ENCODE measurements at regions not wholly inside any gene's neighbourhood (a gene's known extent, or its start where the extent isn't known, plus 50 kb on each side); places are given as distances from the start of the nearest gene placed in this dataset.
A peak's percentile ranks its signal among the peaks of the same experiment; 100 is the strongest.

- no peaks in the 10 kb centered on the region for H3K36me3 ChIP-seq (ENCODE audit: insufficient read depth, low read length)
- peak overlapping the region; percentile 48; the same call in 1 of the 2 replicates for H2AFZ ChIP-seq (ENCODE audit: low read length)
- DNase-seq (ENCODE audit: low spot score), result no peak
- no peaks in the 10 kb centered on the region for H3K79me2 ChIP-seq (ENCODE audit: insufficient read depth, low read depth, low read length)
- intact Hi-C loops (cut with micrococcal nuclease; ENCODE audit: unreplicated experiment), result loop anchor here (2.0 kb wide), 1 partner anchor 197 kb away; no protein-coding TSS in a partner anchor
- ChIA-PET CTCF (ENCODE audit: unreplicated experiment) (interaction anchor here (0.9 to 1.8 kb wide), 2 partner anchors 198 to 327 kb away, joined by 3 to 9 read pairs; partner anchors contain the start of gene SNX18), POLR2A (interaction anchor here (1.0 kb wide), 1 partner anchor 327 kb away, joined by 4 read pairs; the partner anchor contains the start of gene SNX18)
- H3K4me3 ChIP-seq (ENCODE audit: low read depth, low read length, poor library complexity, severe bottlenecking), result no peak overlapping the region
- no peaks in the 10 kb centered on the region for H4K20me1 ChIP-seq (ENCODE audit: insufficient read depth, low read length)
- H3K27ac ChIP-seq (ENCODE audit: low read depth, low read length, poor library complexity, severe bottlenecking), result no peak overlapping the region
- no peak for TF ChIP-seq EZH2phosphoT487 (IDR thresholded peaks at IDR 0.05; ENCODE audit: borderline replicate concordance, low read depth, low read length)
- no peak overlapping the region for H3K4me2 ChIP-seq (ENCODE audit: low read length)
- no peaks in the 10 kb centered on the region for H3K4me1 ChIP-seq (ENCODE audit: insufficient read depth, low read length, poor library complexity, severe bottlenecking)
- no peaks in the 10 kb centered on the region for H3K9me3 ChIP-seq (ENCODE audit: low read length)
- BruUV-seq (replicated peaks), result no TSS peak
- H3K9me2 ChIP-seq (ENCODE audit: insufficient read depth, low read length), result no peaks in the 10 kb centered on the region
Observed at GRCh38 chr5:54844266-54844665, 141.1 kb downstream of the ESM1 start.

GRCh38 chr5:54841481-54841880 lies 143.9 kb downstream of the ESM1 start:
- no TSS peak for BruUV-seq (replicated peaks)
- Histone ChIP-seq H3K9me2 (ENCODE audit: insufficient read depth, low read length) (no peaks in the 10 kb centered on the region), H3K4me3 (ENCODE audit: low read depth, low read length, poor library complexity, severe bottlenecking) (no peak overlapping the region), H3K79me2 (ENCODE audit: insufficient read depth, low read depth, low read length) (no peaks in the 10 kb centered on the region), H3K36me3 (ENCODE audit: insufficient read depth, low read length) (no peaks in the 10 kb centered on the region), H3K27ac (ENCODE audit: low read depth, low read length, poor library complexity, severe bottlenecking) (no peak overlapping the region), H4K20me1 (ENCODE audit: insufficient read depth, low read length) (no peaks in the 10 kb centered on the region), H3K9me3 (ENCODE audit: low read length) (no peaks in the 10 kb centered on the region), H2AFZ (ENCODE audit: low read length) (no peak overlapping the region), H3K4me2 (ENCODE audit: low read length) (no peak overlapping the region), H3K4me1 (ENCODE audit: insufficient read depth, low read length, poor library complexity, severe bottlenecking) (no peaks in the 10 kb centered on the region)
- ChIA-PET POLR2A (no interaction called here), CTCF (ENCODE audit: unreplicated experiment) (no interaction called here)
- TF ChIP-seq EZH2phosphoT487 (IDR thresholded peaks at IDR 0.05; ENCODE audit: borderline replicate concordance, low read depth, low read length), result no peak
- no peak for TF ChIP-seq CTCF (conservative IDR thresholded peaks at IDR 0.05; ENCODE audit: low read length)
- no peak for DNase-seq (ENCODE audit: low spot score)
- intact Hi-C loops (cut with micrococcal nuclease; ENCODE audit: unreplicated experiment), result no loop called here

GRCh38 chr5:54838843-54839242 lies 146.6 kb downstream of the ESM1 start:
- Histone ChIP-seq H3K36me3 (ENCODE audit: insufficient read depth, low read length) (no peaks in the 10 kb centered on the region), H3K9me2 (ENCODE audit: insufficient read depth, low read length) (no peaks in the 10 kb centered on the region), H4K20me1 (ENCODE audit: insufficient read depth, low read length) (no peaks in the 10 kb centered on the region), H3K4me1 (ENCODE audit: insufficient read depth, low read length, poor library complexity, severe bottlenecking) (no peaks in the 10 kb centered on the region), H3K4me3 (ENCODE audit: low read depth, low read length, poor library complexity, severe bottlenecking) (no peak overlapping the region), H3K79me2 (ENCODE audit: insufficient read depth, low read depth, low read length) (no peaks in the 10 kb centered on the region), H3K4me2 (ENCODE audit: low read length) (no peak overlapping the region), H3K27ac (ENCODE audit: low read depth, low read length, poor library complexity, severe bottlenecking) (no peak overlapping the region), H3K9me3 (ENCODE audit: low read length) (no peaks in the 10 kb centered on the region), H2AFZ (ENCODE audit: low read length) (no peak overlapping the region)
- POLR2A ChIA-PET, result interaction anchor here (0.6 to 0.9 kb wide), 3 partner anchors 40 to 310 kb away, joined by 3 read pairs; no protein-coding TSS in a partner anchor
- no peak for DNase-seq (ENCODE audit: low spot score)
- no peak for TF ChIP-seq CTCF (conservative IDR thresholded peaks at IDR 0.05; ENCODE audit: low read length)
- no peak for TF ChIP-seq EZH2phosphoT487 (IDR thresholded peaks at IDR 0.05; ENCODE audit: borderline replicate concordance, low read depth, low read length)
- CTCF ChIA-PET (ENCODE audit: unreplicated experiment), result no interaction called here
- intact Hi-C loops (cut with micrococcal nuclease; ENCODE audit: unreplicated experiment), result no loop called here
- no TSS peak for BruUV-seq (replicated peaks)
